Activated naive CD8-positive, alpha-beta T cell treated with anti-CD3 and anti-CD28 coated beads, Interleukin-2, amount 50 U/mL, for 16 hours (primary cell): ENCODE measurements at regions not wholly inside any gene's neighbourhood (a gene's known extent, or its start where the extent isn't known, plus 50 kb on each side); places are given as distances from the start of the nearest gene placed in this dataset.
"Not testable (repeated sequence)": the region's sequence is repeated elsewhere in the genome, so short reads cannot be mapped to it uniquely, and the experiment has no call there.

Experiments used
- DNase-seq: peaks from one replicate; pipeline ENCODE4 v3.0.0-alpha.2; 2020; ENCODE audit warnings: low read depth, low spot score

- DNase-seq, result no peak
Measured at GRCh38 chr5:2383698-2384065, 367.8 kb downstream of the IRX2 start.

DNA sequence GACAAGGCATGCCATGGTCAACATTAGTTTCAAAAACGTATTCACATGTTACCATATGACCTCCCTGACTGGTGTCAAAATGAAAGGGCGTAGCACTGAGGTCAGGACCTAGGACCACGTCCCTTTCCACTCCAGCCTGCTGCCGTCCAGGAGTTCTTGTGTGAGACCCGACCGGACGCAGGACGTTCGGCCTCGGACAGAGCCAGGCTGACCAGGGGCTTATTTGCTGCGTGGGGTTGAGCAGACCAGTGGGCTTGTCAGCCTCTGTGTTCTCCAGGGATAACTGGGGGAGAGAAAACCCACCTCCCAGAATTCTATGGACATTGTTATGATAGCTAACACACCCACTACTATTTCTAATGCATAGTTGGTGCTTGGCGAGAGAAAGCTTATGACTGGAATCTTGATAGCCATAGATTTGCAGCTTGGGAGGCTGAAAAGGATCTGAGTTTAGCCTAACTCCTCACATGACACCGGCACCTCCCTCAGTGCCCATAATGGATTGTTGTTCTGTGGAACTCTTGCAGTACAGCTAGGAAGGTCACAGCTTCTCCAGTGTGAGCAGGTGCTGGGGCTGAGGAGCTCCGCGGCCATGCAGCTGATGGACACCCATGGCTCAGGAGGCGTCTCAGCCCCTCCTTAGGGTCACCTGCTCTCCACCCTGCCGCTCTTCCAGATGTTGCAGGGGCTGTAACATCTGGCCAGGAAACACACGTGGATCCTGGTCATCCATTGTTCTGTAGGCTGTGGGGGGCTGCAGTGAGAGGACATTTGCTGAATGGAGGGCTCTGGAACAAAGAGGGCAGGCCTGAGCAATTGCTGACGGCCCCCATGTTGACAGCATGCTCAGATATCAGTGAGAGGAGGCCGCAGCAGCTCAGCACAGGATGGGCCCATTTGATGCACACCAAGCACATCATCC, 368.4 kb downstream of the IRX2 start:
- DNase-seq, result no peak

DNA sequence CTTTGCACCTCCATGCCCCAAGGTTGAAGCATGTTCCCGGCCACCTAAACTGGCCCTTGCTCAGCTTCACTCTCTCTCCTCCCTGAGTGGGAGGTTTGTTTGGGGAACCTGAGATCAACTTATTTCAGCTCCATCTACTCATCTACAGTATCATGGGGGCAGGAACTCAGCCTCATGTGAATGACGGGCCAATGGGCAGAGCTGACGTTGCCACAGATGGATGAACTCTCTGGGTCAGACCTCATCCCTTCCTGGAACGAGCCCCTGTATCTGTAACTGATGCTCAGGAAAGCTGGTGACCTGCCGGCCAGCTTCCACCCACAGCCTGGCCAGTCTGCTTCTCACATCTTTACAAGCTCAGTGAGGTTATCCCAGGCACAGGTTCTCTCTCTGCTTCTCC, 369.6 kb downstream of the IRX2 start:
- no peak for DNase-seq

DNA sequence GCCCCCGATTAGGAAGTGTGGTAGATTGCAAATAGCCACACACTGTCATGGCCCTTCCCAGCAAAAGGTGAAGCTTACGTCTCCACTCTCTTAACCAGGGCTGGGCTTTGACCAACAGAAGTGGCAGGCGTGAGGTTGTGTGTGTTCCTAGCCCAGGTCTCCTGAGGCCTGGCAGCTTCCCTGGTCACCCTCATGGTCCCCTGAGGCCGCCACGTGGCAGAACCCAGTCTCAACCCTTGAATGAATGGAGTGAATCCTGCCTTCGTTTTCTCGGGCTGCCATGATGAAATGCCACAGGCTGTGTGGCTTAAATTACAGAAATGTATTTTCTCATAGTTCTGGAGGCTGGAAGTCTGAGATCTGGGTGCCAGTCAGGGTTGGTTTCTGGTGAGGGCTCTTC, 370.4 kb downstream of the IRX2 start:
- DNase-seq, result no peak

DNA sequence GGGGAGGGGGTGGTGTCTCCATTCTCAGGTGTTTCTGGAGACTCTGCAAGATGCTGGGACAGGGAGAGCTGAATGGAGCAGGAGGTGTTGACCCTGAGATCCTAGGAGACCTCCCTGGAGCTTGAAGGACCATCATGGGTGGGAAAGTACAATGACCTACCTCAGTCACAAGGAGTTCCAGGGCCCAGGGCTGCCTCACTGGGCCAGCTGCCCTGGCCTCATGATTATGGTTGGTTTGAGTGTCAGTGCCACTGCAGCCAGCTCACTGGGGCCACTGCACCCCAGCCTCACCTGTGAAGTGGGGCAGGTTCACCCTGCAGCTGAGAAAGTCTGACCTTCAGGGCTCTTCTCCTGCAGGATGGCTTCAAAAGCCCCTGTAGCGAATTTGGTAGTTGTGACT, 372.5 kb downstream of the IRX2 start:
- DNase-seq, result no peak

- no peak for DNase-seq
Measured at GRCh38 chr5:2378108-2378507, 373.4 kb downstream of the IRX2 start.

DNA sequence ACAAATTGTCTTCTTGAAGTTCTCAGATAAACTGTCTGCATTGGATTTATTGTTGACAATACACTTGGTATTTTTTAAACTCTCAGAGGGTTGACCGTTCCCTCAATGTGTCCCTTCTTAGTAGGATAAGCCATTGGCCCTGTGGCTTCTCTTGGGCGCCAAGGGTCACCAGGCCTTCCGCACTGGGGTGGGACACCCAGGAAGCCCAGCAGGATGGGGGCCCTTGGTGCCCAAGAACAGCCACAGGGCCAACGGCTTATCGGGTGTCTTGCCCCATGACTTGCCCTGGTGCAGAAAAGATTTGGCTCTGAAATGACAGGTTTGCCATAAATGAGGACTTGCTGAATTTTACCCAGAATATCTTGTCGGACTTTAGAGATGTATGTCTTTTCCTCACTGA, 375.0 kb downstream of the IRX2 start:
- no peak for DNase-seq

DNA sequence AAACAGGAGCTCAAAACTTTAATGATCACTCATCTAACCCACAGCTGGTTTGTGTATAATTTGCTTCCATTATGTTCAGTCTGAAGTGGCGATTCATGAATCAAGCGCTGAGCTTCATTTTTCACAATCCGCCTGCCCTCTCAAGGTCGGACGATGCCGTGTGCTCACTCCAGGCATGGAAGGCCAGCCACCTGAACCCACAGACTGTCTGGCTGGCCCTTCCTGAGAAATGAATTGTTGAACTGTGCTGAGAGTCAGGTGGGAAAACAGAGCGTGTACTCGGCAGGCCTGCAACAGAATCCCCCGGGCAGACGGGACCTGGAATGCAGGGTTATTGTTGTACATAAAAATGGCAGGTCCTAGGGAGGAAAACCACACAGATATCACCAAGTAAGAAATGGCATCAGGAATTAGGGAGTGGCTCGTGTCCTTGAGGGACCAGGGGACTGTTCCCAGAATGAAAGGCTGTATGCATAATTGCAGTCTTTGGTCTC, 375.7 kb downstream of the IRX2 start:
- DNase-seq, result no peak

DNA sequence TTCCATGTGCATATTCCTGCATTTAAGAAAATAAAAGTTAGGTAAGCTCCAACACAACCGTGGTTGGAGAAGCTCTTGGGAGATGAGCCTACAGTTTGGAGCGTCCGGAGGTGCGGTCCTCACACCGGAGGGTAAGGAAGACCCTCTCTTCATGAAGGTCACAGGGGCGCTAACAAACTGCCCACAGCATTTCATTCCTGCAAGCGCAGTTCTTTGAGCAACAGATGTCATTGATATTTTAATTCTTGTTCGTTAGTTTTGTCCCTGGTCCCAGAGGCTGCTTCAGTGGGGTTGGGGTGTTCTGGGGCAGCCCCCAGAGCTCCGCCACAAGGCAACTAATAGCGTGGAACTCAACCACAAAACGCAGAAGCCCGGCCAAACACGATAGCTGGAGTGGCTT, 376.2 kb downstream of the IRX2 start:
- DNase-seq, result no peak

GRCh38 chr5:2374703-2375102, 376.8 kb downstream of the IRX2 start:
- no peak for DNase-seq

- DNase-seq, result no peak
Measured at GRCh38 chr5:2373631-2374030, 377.8 kb downstream of the IRX2 start.

DNA sequence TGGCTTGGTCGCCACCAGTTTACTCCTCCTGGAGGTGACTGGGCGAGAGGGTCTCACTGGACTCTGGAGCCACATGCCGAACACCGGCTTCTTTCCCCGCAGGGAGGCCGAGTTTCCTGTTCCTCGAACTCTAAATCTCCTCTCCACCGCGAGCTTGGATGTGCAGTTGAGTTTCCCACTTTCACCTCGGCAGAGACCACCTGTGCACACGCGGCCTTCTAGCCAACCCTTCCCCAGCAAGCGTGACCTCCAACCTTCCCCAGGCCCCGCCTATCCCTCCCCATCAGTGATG, 380.1 kb downstream of the IRX2 start:
- DNase-seq, result no peak

DNA sequence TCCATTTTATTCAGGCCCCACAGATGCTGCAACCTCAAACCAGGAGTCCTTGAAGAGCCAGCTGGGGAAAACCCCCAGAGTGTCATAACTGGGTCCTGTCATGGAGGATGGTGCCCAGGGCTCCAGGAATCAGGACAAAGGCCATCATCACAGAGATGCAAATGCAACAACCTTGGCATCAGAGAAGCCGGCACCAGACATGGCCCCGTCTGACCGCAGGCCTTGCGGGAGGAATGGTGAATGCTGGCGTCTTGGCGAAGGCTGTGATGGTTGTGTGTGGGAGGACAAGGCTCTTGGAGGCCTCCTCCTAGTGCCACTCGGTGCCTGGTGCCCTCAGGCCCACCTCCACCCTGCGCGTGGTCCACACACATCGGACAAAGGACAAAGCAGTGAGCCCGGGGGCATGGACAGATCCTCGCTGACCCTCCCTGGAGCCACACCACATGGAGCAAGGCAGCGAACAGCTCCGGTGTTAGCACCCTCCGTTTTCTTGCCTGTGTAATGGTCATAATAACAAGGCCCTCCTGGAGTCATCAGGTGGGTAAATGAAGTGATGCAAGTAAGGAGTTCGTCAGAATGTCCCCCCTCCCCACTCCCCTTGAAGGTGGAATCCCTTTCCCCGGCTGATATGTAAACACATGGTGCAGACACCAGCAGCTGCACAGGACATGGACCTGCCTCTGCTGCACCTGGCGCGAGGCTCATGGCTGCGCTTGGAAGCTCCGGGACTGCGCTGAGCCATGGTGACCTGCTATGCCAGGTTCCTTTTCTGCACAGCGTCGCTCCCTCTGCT, 380.7 kb downstream of the IRX2 start:
- no peak for DNase-seq

- no peak for DNase-seq
Measured at GRCh38 chr5:2369178-2369577, 382.3 kb downstream of the IRX2 start.

DNA sequence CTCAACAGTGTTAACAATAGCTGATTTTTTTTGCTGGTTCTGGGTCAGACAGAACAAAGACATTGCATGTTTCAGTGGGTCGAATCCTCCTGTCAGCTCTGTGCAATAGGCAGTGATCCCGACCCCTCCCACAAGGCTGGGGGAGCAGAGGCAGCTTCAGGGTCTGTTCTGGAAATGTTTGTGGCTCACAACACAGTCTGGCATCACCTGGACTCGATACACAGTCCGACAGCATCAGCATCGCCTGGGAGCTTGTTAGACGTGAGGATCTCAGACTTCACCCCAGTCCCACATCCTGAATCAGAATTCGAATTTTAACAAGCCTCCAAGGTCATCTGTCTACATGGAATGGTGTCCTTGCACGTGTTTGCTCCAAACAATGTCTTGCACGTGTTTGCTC, 384.7 kb downstream of the IRX2 start:
- no peak for DNase-seq

- no peak for DNase-seq
Measured at GRCh38 chr5:2357309-2357708, 394.2 kb downstream of the IRX2 start.

DNA sequence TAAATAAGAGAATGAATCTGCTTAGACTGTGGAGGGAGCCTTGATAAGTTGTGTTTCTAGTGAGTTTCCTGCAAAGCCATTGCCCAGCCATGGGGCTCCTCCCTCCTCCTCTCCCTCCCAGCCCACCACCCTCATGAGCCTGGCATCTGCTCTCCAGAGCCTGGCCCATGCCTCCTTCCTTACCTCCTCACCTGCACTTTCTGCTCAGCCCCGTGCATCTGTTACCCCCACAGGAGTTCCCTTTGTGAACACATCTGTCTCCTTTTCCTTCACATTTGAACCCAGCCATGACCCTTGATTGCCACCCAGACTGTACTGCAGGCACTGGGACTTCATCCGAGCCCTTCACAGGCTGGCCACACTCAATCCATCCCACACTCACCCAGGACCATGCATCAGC, 395.6 kb downstream of the IRX2 start:
- DNase-seq, result no peak

GRCh38 chr5:2353871-2354440, 397.5 kb downstream of the IRX2 start:
- DNase-seq, result no peak

DNA sequence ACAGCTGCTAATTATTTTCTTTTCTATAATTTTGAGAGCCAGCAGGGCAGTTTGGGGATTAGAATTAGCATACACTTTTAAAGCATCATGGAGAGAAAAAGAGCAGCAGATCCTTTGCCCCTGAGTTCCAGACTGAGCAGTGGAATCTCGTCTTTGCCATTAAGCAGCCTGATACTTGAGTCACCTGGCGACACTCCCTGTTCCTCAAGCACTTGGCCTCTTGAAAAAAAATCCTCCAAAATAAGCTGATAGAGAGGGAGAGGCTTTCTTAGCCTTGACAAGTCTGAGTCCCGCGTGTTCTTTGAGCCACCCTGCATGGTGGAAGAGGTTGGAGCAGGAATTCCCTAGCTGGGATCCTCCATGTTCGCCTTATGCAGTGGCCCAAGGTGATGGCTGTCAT, 398.3 kb downstream of the IRX2 start:
- DNase-seq, result no peak

DNA sequence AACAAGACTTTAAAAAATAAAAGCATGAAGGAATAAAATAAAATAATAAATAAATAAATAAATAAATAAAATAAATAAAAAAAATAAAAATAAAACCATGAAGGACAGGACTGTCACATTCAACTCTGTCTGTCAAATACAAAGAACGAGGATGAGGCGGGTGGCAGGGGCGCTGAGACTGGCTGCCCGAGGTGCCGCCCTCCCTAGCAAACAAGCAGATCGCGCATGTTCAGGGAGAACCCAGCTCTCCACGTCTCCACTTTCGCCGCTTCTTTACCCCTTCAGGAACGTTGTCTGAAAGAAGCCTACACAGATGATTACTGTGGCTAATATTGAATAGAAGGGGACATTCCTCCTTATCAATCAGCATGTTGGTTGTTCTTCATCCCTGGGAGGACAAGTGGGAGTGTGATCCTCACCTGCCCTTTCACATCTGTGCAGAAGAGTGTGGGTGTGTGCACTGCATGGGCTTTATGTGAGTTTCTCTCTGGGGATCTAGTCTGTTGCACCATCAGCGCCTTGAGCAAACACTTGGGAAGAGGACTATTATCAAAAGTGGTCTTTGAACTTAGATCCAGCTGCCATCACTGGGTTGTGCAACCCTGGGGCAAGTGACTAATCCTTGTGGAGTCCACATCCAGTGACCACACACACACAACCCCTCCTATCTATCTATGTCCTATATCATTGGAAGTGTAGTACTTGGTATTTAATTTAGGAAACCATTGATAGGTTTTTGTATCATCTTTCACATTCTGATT, 399.2 kb downstream of the IRX2 start:
- DNase-seq, result no peak

- DNase-seq, result not testable (repeated sequence)
Measured at GRCh38 chr5:2349768-2350167, 401.7 kb downstream of the IRX2 start.

DNA sequence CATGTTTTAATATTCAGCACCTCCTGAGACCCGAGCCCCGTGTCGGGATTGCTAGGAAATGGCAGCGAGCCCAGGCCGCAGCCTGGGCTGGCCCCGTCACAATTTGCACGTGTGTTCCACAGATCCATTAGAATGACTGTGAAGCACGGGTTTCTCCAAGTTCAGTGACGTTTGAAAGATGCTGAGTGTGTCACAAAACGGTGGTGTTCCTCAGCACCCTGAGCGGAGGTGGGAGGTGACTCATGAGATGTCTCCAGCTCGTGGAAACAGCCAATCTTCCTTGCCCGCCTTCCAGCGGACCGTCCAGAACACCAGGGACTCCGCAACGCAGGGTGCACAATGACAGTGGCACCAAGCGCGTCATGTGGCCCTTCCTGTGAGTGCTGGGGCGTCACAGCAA, 412.8 kb downstream of the IRX2 start:
- DNase-seq, result no peak
